H4 (cell line): ENCODE measurements at regions not wholly inside any gene's neighbourhood (a gene's known extent, or its start where the extent isn't known, plus 50 kb on each side); places are given as distances from the start of the nearest gene placed in this dataset.
"Not testable (repeated sequence)": the region's sequence is repeated elsewhere in the genome, so short reads cannot be mapped to it uniquely, and the experiment has no call there.

Experiments used
- DNase-seq: peaks from one replicate; pipeline ENCODE4 v3.0.0-alpha.2; 2015; ENCODE audit warnings: low spot score

- DNase-seq: no peak
These were observed 106.3 kb upstream of the LY86 start for GRCh38 chr6:6482256-6482655.

- no peak for DNase-seq
These were observed 105.4 kb upstream of the LY86 start for GRCh38 chr6:6483168-6483567.

- DNase-seq: no peak
These were observed 104.8 kb upstream of the LY86 start for GRCh38 chr6:6483733-6484132.

- DNase-seq: no peak
These were observed 103.8 kb upstream of the LY86 start for GRCh38 chr6:6484681-6485080.

- peak; percentile 15 for DNase-seq
These were observed 101.9 kb upstream of the LY86 start for GRCh38 chr6:6486595-6486994.

GRCh38 chr6:6491761-6492160 lies 96.8 kb upstream of the LY86 start:
- no peak for DNase-seq

DNA sequence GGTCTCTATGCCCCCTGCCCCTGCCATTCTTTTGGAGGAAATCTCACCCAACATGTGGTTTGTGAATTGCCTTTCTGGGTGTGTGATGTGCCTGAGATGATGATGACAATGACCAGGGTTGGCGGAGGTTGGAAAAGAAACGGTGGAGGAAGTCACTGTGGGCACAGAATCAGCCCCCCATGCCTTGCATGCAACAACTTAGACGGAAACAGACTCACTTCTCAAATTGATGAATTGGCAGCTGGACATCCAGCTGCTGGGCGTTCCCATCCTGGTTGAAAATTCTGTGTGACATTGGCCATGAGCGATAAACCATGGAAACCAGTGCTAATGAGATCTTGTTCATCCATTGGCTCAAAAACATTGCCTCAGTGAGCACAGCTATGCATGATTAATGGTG lies 95.8 kb upstream of the LY86 start:
- DNase-seq: no peak

- not testable (repeated sequence) for DNase-seq
These were observed 94.4 kb upstream of the LY86 start for GRCh38 chr6:6494139-6494538.

GRCh38 chr6:6494677-6495076 lies 93.8 kb upstream of the LY86 start:
- peak; percentile 63 for DNase-seq

DNA sequence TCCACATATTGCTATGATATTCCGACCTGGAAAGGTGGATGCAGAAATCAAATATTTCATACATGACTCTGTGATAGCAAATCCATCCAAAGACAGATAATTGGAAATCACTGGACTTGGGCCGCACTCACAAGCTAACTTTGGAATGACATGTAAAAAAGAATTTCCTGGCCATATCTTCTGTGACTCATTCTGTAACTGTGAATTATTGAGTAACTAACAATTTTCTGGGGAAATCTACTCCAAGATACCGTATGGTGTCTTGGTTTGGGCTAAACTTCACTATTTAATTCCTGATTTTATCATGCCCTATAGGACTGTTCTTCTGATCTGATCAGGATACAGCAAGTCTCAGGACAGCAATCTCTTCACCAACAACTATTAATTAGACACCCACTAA lies 92.7 kb upstream of the LY86 start:
- DNase-seq: no peak

DNA sequence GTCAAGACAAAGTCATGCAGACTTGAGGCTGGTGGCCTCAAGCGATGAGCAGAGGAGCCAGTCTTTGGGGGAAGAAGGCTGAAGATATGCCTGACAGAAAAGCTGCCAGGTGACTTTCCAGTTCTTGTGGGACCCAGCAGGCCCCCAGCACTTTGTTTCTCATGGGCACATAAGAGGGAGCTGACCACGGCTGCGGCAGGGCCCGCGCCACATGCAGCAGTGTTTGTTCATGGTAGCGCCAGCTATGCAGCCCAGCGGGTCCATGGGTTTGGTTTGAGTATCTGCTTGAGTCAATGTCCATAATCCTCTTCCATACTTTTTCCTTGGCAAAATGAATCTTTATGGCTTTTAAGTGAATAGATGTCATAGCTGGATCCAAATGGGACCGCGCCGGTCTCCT lies 91.0 kb upstream of the LY86 start:
- DNase-seq: no peak

GRCh38 chr6:6497976-6498375 lies 90.5 kb upstream of the LY86 start:
- DNase-seq: no peak

DNA sequence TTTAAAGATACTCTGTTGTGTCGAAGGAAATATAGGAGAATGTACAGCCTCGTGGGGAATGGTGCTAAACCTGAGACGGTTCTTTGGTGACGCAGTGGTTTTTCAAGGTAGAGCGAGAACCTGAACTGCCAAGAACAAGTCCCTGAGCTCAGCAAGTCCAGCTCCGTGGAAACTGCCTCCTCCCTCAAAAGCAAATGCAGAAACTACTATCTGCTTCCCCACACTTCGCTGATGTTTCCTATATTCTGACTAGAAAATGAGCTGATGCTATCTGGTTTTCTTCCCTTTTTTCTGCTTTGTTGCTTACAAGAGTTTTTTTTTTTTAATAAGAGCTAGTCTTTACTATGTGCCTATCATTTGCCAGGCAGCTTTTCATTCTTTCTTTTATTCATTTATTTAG lies 85.3 kb upstream of the LY86 start:
- no peak for DNase-seq

DNA sequence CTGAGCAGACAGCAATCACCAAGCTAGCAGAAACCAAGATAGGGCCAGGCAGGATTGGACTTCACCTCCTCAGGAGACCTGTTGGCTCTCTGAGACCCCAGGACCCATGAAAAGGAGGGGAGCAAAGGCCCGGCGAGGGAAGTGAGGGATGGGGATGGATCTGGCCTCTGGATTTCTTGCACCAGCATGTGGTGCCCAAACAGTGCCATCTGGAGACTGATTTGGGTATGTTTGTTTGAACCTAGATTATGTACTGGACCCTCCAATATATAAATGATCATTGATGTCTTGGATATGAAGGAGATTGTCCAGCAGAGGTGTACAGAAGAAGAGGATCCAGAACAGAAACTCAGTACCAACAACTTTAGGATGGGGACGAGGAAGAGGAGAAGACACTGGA lies 83.4 kb upstream of the LY86 start:
- DNase-seq: no peak

GRCh38 chr6:6508643-6509042 lies 79.9 kb upstream of the LY86 start:
- no peak for DNase-seq

DNA sequence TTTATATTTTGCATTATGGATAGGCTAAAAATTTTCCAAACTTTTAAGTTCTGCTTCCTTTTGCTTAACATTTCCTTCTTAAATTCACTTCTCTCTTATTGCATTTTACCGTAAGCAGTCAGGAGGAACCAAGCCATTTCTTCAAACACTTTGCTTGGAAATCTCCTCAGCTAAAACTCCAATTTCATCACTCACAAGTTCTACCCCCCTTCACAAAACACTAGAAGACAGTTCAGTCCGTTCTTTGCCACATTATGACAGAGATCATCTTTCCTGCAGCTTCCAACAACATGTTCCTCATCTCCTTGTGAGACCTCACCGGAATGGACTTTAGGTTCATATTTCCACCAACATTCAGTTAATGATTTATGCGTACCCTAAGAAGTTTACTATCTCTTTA lies 79.2 kb upstream of the LY86 start:
- DNase-seq: no peak

GRCh38 chr6:6512711-6513110 lies 75.8 kb upstream of the LY86 start:
- DNase-seq: no peak

GRCh38 chr6:6515691-6516607 lies 72.6 kb upstream of the LY86 start:
- DNase-seq: no peak

- DNase-seq: no peak
These were observed 71.7 kb upstream of the LY86 start for GRCh38 chr6:6516666-6517458.

DNA sequence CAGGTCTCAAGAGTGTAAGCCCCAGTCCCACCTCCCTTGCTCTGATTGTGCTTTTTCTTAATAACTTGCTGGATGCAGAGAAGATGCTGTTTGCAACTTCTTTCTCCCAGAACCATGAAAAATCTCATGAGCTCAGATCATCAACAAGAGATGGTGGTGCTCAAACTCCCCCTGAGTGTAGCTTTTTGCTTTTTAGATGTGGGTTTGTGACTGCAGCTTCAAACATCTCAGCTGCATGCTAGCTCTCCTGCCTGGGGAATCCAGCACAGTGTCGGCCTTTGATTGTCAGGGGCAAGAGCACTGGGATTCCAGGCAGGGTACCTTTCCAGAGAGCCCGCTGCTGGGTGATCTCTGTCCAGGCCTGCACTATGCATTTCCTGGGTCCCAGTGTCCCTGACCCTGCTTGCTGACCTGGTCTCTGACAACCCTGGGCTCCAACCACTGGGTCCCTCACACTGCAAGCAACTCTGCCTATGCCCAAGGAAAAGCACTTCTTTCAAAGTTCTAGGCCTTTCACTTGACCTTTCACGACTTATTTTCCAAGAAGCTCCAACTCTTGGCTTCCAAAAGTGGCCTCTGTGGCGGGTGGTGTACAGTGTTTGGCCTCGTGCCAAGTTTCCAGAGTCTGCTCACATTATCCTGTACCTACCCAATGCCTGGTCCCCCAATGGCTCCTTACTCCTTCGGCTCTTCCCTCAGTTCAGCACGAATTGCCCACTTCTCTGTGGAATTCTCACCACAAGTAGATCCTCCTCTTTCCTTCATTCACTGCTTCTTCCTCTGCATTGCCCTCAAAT lies 69.7 kb upstream of the LY86 start:
- DNase-seq: no peak

- no peak for DNase-seq
These were observed 66.5 kb upstream of the LY86 start for GRCh38 chr6:6521961-6522482.

- no peak for DNase-seq
These were observed 65.8 kb upstream of the LY86 start for GRCh38 chr6:6522709-6523108.
